RWPE2 (cell line): ENCODE measurements at regions not wholly inside any gene's neighbourhood (a gene's known extent, or its start where the extent isn't known, plus 50 kb on each side); places are given as distances from the start of the nearest gene placed in this dataset.

Experiments used
- ATAC-seq: fragments of 200-7000 bp; cut with Tn5 transposase; 3 replicates; pipeline ENCODE4 v1.9.1; 2021; ENCODE audit warnings: low read depth
- DNase-seq: peaks from one replicate; pipeline ENCODE4 v3.0.0-alpha.2; 2020; ENCODE audit warnings: low spot score
- H3K27ac ChIP-seq: fragments of 450-650 bp; 2 replicates; pipeline ENCODE4 v1.5.1; 2017; ENCODE audit warnings: mild to moderate bottlenecking; ENCODE audit not compliant: poor library complexity, severe bottlenecking
- H3K27me3 ChIP-seq: fragments of 250-450 bp; sonication (Bioruptor Pico); 2 replicates; pipeline ENCODE4 v1.5.1; 2021; ENCODE audit warnings: mild to moderate bottlenecking, moderate library complexity; ENCODE audit not compliant: insufficient read depth, poor library complexity, severe bottlenecking
- H3K36me3 ChIP-seq: fragments of 250-450 bp; sonication (Bioruptor Pico); 2 replicates; pipeline ENCODE4 v1.5.1; 2020; ENCODE audit warnings: low read depth, mild to moderate bottlenecking, moderate library complexity
- H3K4me1 ChIP-seq: fragments of 250-450 bp; sonication (Bioruptor Pico); 2 replicates; pipeline ENCODE4 v1.5.1; 2021; ENCODE audit warnings: mild to moderate bottlenecking, moderate library complexity; ENCODE audit not compliant: insufficient read depth, poor library complexity, severe bottlenecking
- H3K4me3 ChIP-seq: fragments of 250-450 bp; sonication (Bioruptor Pico); 2 replicates; pipeline ENCODE4 v1.5.1; 2021; ENCODE audit warnings: mild to moderate bottlenecking, moderate library complexity; ENCODE audit not compliant: severe bottlenecking
- H3K9me3 ChIP-seq: fragments of 250-450 bp; sonication (Bioruptor Pico); 2 replicates; pipeline ENCODE4 v1.5.1; 2021; ENCODE audit warnings: mild to moderate bottlenecking, moderate library complexity; ENCODE audit not compliant: severe bottlenecking
- TF ChIP-seq, protein P1 (sequence below): fragments of 450-650 bp; IDR thresholded peaks from one replicate; pipeline ENCODE4 v1.5.1; 2017; ENCODE audit warnings: mild to moderate bottlenecking, moderate library complexity; ENCODE audit not compliant: poor library complexity, severe bottlenecking

DNA sequence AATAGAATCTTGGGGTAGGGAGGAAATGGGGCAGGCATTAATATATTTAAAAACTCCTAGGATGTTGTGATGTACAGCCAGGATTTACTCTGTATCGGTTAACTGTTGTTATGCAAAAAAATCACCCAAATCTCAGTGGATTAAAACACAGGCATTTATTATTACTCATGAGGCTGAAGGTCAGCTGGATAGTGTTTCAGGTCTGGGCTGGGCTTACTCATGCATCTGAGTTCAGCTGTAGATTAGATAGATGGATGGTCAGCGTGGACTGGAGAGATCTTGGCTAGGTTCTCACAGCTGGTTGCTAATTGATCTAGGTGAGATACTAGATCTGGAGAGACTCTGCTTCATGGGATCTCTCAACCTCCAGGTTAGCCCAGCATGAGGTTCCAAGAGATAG is 131.4 kb downstream of the BTBD3 start:
- ATAC-seq: 0 out of 3 replicates have a peak, but pooled peaks have one; percentile 7
- peaks cover 20% of the 10 kb centered on the region for H3K4me1 ChIP-seq

DNA sequence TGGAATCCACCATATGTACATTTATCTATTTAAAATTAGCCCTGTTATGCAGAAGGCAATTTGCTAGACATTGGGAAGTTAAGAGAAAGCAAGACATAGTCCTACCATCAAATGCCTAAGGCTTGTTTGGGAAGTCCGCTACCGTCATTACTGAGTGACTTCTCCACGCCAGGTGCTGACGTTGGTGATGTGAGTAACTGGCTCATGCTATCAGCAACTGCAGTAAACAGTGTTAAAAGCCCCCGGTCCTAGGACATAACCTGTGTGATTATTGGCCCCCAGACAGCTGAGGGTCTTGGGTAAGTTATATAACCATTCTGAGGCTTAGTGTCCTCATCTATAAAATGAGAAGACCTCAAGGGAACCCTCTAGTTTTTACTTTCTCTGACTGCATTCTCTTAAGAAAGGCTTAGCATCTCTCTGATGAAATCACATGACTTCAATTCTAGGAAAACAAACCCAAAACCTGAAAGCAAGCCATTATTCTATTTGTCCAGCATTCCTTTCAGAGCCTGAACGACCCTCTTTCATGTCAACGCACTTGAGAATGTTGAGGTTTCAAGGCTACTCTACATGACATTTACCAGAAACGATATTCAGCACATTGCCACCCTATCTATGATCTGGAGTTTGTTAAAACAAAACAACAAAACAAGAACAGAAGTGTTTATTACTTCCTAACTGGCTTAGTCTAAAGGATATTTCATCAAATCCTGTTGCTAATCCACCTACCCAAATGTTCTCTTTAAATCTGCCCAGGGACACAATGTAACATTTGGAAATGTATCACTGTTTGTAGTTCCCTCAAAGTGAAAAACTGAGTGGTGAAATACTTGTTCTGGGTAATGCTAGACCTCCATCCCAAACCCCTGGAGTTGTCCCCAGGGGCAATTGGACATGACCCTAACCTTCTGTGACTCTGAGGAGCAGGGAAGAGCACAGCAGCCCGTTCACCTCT is 133.8 kb downstream of the BTBD3 start:
- DNase-seq (no peak), ATAC-seq (no peak)
- Histone ChIP-seq H3K27me3 (no peaks in the 10 kb centered on the region), H3K4me3 (no peak overlapping the region), H3K36me3 (no peaks in the 10 kb centered on the region), H3K27ac (no peak overlapping the region), H3K4me1 (peaks cover 22% of the 10 kb centered on the region), H3K9me3 (no peaks in the 10 kb centered on the region)
- TF ChIP-seq, protein P1, sequence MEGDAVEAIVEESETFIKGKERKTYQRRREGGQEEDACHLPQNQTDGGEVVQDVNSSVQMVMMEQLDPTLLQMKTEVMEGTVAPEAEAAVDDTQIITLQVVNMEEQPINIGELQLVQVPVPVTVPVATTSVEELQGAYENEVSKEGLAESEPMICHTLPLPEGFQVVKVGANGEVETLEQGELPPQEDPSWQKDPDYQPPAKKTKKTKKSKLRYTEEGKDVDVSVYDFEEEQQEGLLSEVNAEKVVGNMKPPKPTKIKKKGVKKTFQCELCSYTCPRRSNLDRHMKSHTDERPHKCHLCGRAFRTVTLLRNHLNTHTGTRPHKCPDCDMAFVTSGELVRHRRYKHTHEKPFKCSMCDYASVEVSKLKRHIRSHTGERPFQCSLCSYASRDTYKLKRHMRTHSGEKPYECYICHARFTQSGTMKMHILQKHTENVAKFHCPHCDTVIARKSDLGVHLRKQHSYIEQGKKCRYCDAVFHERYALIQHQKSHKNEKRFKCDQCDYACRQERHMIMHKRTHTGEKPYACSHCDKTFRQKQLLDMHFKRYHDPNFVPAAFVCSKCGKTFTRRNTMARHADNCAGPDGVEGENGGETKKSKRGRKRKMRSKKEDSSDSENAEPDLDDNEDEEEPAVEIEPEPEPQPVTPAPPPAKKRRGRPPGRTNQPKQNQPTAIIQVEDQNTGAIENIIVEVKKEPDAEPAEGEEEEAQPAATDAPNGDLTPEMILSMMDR: no peak

More for the DNA sequence above, 131.4 kb downstream of the BTBD3 start:
- no peaks in the 10 kb centered on the region for H3K9me3 ChIP-seq
- H3K4me3 ChIP-seq: no peak overlapping the region
- no peaks in the 10 kb centered on the region for H3K27me3 ChIP-seq
- no peaks in the 10 kb centered on the region for H3K36me3 ChIP-seq
- DNase-seq: no peak
- TF ChIP-seq, protein P1: no peak
- H3K27ac ChIP-seq: no peak overlapping the region

DNA sequence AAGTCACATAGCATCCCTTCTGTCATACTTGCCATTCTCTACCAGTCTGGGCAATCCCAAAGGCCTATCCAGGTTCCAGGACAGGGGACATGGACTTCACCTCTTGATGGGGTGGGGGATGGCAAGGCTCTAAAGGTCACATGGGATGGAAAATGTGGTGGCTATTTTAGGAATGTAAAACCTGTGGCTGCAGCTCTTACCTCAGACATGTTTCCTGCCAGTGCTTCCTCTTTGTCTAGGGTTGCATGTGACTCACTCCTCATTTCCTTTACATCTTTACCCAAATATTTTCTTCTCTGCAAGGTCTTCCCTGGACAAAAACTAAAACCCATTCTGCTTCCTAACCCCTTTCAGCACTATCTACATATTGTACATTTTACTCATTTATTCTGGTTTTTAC is 135.7 kb downstream of the BTBD3 start:
- H3K27me3 ChIP-seq: no peaks in the 10 kb centered on the region
- TF ChIP-seq, protein P1: no peak
- H3K4me3 ChIP-seq: no peak overlapping the region
- ATAC-seq (peak; percentile 96), DNase-seq (no peak)
- H3K27ac ChIP-seq: peak overlapping the region; percentile 55
- H3K4me1 ChIP-seq: peaks cover 16% of the 10 kb centered on the region
- H3K9me3 ChIP-seq: no peaks in the 10 kb centered on the region
- H3K36me3 ChIP-seq: no peaks in the 10 kb centered on the region

DNA sequence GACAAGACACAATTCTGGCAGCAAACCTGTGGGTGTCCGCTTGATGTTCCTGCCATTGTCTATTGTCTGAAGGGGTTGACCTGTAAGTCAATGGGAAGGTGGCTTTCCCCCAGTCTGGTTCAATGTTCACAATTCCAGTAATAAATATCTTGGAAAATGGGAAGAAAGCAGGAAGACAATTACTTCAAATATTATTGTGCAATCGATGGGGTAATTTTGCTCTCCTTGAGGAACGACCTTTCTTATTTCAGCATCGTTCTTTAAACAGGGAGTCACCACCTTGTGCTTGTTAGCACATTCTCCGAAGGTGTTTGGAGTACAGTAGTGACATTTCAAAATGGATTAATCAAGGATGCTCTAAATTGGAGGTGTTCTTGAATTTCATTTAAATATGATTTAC is 136.9 kb downstream of the BTBD3 start:
- Histone ChIP-seq H3K4me3 (no peak overlapping the region), H3K36me3 (no peaks in the 10 kb centered on the region), H3K4me1 (peaks cover 16% of the 10 kb centered on the region), H3K27ac (peak overlapping the region; percentile 55), H3K27me3 (no peaks in the 10 kb centered on the region), H3K9me3 (no peaks in the 10 kb centered on the region)
- ATAC-seq (no peak), DNase-seq (no peak)
- TF ChIP-seq, protein P1: no peak

DNA sequence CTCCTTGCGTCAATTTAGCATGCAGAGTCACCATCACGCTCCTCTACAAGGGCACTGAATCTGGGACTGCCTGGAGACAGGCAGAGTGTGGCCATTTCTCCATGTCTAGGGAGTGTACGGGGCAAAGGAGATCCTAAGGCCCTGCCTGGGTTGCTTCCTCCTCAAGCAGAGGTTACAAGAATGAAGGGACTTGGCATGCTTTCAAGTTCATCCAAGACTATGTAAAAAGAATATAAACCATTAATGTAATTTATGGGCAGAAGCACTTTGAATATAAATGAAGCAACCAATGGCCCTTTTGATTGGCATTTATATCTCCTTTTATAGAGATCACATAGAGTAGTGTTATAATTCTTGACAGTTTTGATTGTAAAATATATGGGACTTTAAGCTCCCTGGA is 137.5 kb downstream of the BTBD3 start:
- no peak overlapping the region for H3K4me3 ChIP-seq
- no peaks in the 10 kb centered on the region for H3K36me3 ChIP-seq
- H3K9me3 ChIP-seq: no peaks in the 10 kb centered on the region
- ATAC-seq (no peak), DNase-seq (no peak)
- H3K27me3 ChIP-seq: no peaks in the 10 kb centered on the region
- peaks cover 16% of the 10 kb centered on the region for H3K4me1 ChIP-seq
- TF ChIP-seq, protein P1: no peak
- H3K27ac ChIP-seq: peak overlapping the region; percentile 55
